ENCODE measurements at regions not wholly inside any gene's neighbourhood (a gene's known extent, or its start where the extent isn't known, plus 50 kb on each side); places are given as distances from the start of the nearest gene placed in this dataset.

- Histone ChIP-seq H3K27ac (no peak overlapping the region), H3K4me3 (no peak overlapping the region)
- no peak for TF ChIP-seq CTCF (IDR thresholded peaks at IDR 0.05)
- no peak for DNase-seq (ENCODE audit: low spot score)
Measured at GRCh38 chr10:110444004-110444337, 53.7 kb upstream of the DUSP5 start.

GRCh38 chr10:110445871-110446270, 51.8 kb upstream of the DUSP5 start:
- no peak for TF ChIP-seq CTCF (IDR thresholded peaks at IDR 0.05)
- no peak overlapping the region for H3K4me3 ChIP-seq
- no peak overlapping the region for H3K27ac ChIP-seq
- DNase-seq (ENCODE audit: low spot score) = peak; percentile 28

GRCh38 chr10:110446277-110446676, 51.4 kb upstream of the DUSP5 start:
- Histone ChIP-seq H3K4me3 (no peak overlapping the region), H3K27ac (no peak overlapping the region)
- no peak for TF ChIP-seq CTCF (IDR thresholded peaks at IDR 0.05)
- no peak for DNase-seq (ENCODE audit: low spot score)

- TF ChIP-seq CTCF (IDR thresholded peaks at IDR 0.05) = no peak
- peak; percentile 59 for DNase-seq (ENCODE audit: low spot score)
- Histone ChIP-seq H3K4me3 (no peak overlapping the region), H3K27ac (no peak overlapping the region)
Measured at GRCh38 chr10:110446954-110447608, 50.6 kb upstream of the DUSP5 start.

GRCh38 chr10:110447886-110448285, 49.8 kb upstream of the DUSP5 start:
- TF ChIP-seq CTCF (IDR thresholded peaks at IDR 0.05) = no peak
- DNase-seq (ENCODE audit: low spot score) = peak; percentile 8

More at GRCh38 chr10:110447886-110448285, 49.8 kb upstream of the DUSP5 start:
- no peak overlapping the region for H3K4me3 ChIP-seq
- H3K27ac ChIP-seq = no peak overlapping the region

Data from coronary artery (tissue), 2 donors.